ENCODE measurements at regions not wholly inside any gene's neighbourhood (a gene's known extent, or its start where the extent isn't known, plus 50 kb on each side); places are given as distances from the start of the nearest gene placed in this dataset.

- no peak for TF ChIP-seq FUS (optimal IDR thresholded peaks at IDR 0.05; ENCODE audit: low read depth, low read length)
Observed at GRCh38 chr20:22914291-22914690, 120.8 kb upstream of the SSTR4 start (continued).

- DNase-seq (ENCODE audit: extremely low read depth in 1 of 4, low spot score in 3 of 4) (no peak), FAIRE-seq (no peak), ATAC-seq (no peak)
- H3K36me3 ChIP-seq (ENCODE audit: control insufficient read depth, insufficient read depth, low read length): no peaks in the 10 kb centered on the region
- no peak overlapping the region for H3K9ac ChIP-seq (ENCODE audit: insufficient read depth in 1 of 2, low read depth in 2 of 2, low read length in 2 of 2)
- no peaks in the 10 kb centered on the region; the same call in 1 of the 2 replicates for H3K9me3 ChIP-seq (replicated peaks; ENCODE audit: control insufficient read depth, insufficient read depth, low read depth, low read length)
- CTCF ChIA-PET (ENCODE audit: low intra/inter-chr PET ratio): no interaction called here
- H3K27ac ChIP-seq (ENCODE audit: extremely low read depth, low read depth, low read length): no peak overlapping the region
- H3K9me1 ChIP-seq (ENCODE audit: control insufficient read depth, insufficient read depth, low read length): no peaks in the 10 kb centered on the region
- WGBS (ENCODE audit: insufficient coverage, low coverage, missing lambda C conversion rate): 59% methylated on average over 2 of the region's 2 CpGs
- H3K27me3 ChIP-seq (ENCODE audit: control insufficient read depth in 2 of 2, insufficient read depth in 2 of 2, low read length in 2 of 2): no peaks in the 10 kb centered on the region
- in situ Hi-C loops (cut with MboI) (no loop called here), intact Hi-C loops (cut with micrococcal nuclease) (no loop called here)
- peaks cover 0 to 21% of the 10 kb centered on the region in 2 experiments; a peak in 4 of 5 replicates for H3K4me1 ChIP-seq (replicated peaks in 1 of 2; ENCODE audit: control insufficient read depth in 2 of 2, insufficient read depth in 2 of 2, low read length in 2 of 2)
- H4K20me1 ChIP-seq (replicated peaks; ENCODE audit: control insufficient read depth, insufficient read depth, low read length): no peaks in the 10 kb centered on the region
- no peaks in the 10 kb centered on the region for H3K79me2 ChIP-seq (ENCODE audit: control insufficient read depth, insufficient read depth, low read length)
- BruUV-seq (replicated peaks): no TSS peak
- no peak overlapping the region for H3K4me3 ChIP-seq
- POLR2A ChIA-PET: interaction anchor here (1.4 kb wide), 1 partner anchor 16 kb away, joined by 3 read pairs; no protein-coding TSS in a partner anchor
- H3K4me2 ChIP-seq (ENCODE audit: insufficient read depth, low read length): no peak overlapping the region
- no peak overlapping the region for H2AFZ ChIP-seq (ENCODE audit: low read depth, low read length)
- no peak for TF ChIP-seq RBM14 (IDR thresholded peaks at IDR 0.05; ENCODE audit: borderline replicate concordance, insufficient read depth, low read depth, low read length)
- TF ChIP-seq CCAR2 (IDR thresholded peaks at IDR 0.05; ENCODE audit: low read depth, low read length): no peak
- no peak for TF ChIP-seq ZBTB1 (CRISPR knock-in tag; IDR thresholded peaks at IDR 0.05; ENCODE audit: borderline replicate concordance, low read depth)
- TF ChIP-seq, protein P1, sequence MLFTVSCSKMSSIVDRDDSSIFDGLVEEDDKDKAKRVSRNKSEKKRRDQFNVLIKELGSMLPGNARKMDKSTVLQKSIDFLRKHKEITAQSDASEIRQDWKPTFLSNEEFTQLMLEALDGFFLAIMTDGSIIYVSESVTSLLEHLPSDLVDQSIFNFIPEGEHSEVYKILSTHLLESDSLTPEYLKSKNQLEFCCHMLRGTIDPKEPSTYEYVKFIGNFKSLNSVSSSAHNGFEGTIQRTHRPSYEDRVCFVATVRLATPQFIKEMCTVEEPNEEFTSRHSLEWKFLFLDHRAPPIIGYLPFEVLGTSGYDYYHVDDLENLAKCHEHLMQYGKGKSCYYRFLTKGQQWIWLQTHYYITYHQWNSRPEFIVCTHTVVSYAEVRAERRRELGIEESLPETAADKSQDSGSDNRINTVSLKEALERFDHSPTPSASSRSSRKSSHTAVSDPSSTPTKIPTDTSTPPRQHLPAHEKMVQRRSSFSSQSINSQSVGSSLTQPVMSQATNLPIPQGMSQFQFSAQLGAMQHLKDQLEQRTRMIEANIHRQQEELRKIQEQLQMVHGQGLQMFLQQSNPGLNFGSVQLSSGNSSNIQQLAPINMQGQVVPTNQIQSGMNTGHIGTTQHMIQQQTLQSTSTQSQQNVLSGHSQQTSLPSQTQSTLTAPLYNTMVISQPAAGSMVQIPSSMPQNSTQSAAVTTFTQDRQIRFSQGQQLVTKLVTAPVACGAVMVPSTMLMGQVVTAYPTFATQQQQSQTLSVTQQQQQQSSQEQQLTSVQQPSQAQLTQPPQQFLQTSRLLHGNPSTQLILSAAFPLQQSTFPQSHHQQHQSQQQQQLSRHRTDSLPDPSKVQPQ (CRISPR knock-in tag; IDR thresholded peaks at IDR 0.05; ENCODE audit: borderline replicate concordance): no peak
- TF ChIP-seq GABPB2 (CRISPR knock-in tag; conservative IDR thresholded peaks at IDR 0.05): no peak
- TF ChIP-seq, protein P2, sequence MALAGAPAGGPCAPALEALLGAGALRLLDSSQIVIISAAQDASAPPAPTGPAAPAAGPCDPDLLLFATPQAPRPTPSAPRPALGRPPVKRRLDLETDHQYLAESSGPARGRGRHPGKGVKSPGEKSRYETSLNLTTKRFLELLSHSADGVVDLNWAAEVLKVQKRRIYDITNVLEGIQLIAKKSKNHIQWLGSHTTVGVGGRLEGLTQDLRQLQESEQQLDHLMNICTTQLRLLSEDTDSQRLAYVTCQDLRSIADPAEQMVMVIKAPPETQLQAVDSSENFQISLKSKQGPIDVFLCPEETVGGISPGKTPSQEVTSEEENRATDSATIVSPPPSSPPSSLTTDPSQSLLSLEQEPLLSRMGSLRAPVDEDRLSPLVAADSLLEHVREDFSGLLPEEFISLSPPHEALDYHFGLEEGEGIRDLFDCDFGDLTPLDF (CRISPR knock-in tag; IDR thresholded peaks at IDR 0.05): no peak
- TF ChIP-seq RBM34 (IDR thresholded peaks at IDR 0.05; ENCODE audit: borderline replicate concordance, insufficient read depth, low read length): no peak
- TF ChIP-seq ZNF174 (CRISPR knock-in tag; IDR thresholded peaks at IDR 0.05): no peak
- no peak for TF ChIP-seq STAT5A (IDR thresholded peaks at IDR 0.05; ENCODE audit: borderline replicate concordance, low read length)
- TF ChIP-seq L3MBTL2 (IDR thresholded peaks at IDR 0.05): no peak
- TF ChIP-seq ZNF830 (CRISPR knock-in tag; IDR thresholded peaks at IDR 0.05): no peak
- no peak for TF ChIP-seq PRPF4 (IDR thresholded peaks at IDR 0.05; ENCODE audit: insufficient read depth, low read depth, low read length, poor library complexity, severe bottlenecking)
- no peak for TF ChIP-seq CEBPZ (IDR thresholded peaks at IDR 0.05; ENCODE audit: borderline replicate concordance, low read depth, low read length)
Observed at GRCh38 chr20:22915512-22915911, 119.6 kb upstream of the SSTR4 start.

All from K562 (cell line).